ENCODE measurements at regions not wholly inside any gene's neighbourhood (a gene's known extent, or its start where the extent isn't known, plus 50 kb on each side); places are given as distances from the start of the nearest gene placed in this dataset.
"Not testable (repeated sequence)": the region's sequence is repeated elsewhere in the genome, so short reads cannot be mapped to it uniquely, and the experiment has no call there.

DNA sequence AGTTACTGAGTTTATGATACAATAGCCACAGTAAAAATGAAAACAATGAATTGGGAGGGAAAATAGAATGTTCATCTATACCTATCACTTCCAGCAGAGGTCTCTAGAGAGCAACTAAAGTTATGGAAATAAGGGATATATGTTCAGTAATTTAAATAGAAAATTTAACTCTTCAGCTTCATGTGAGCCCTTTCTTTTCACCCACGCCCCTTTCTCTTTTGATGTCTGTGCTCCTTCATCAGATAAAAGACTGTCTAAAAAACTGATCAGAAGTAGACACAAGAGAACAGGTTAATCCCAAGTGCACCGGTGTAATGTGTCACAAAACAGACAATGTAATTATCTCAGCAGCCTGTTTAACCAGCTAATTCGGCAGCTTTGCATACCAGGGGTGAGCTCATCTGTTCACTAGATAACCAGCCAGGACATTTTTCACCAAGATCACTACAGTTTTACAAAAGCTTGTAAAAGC is 238.5 kb upstream of the ERBB4 start:
- peak; percentile 12 for DNase-seq (ENCODE audit: low spot score)

DNA sequence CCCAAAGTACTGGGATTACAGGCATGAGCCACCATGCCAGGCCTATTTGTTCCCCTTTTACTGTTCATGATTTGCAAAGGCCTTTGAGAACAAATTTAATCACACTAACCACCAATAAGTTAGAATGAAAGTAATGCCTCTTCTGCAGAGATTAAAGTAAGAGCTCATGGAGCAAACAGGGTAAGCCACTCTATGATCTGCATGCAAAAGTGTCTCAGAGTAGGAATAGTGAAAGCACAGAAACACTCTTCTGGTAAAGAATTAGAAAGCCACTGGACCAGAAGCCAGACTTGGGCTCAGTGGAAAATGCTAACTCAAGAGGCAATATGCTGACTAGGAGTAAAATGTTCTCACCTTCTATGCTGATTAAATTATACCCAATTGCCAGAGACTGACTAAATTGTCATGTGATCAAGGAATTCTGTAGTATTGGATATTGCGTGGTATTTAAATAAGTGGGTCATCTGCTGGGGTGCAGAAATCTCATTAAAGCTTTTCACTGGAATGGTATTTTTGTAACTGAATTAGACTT is 235.3 kb upstream of the ERBB4 start:
- no peak for DNase-seq (ENCODE audit: low spot score)

GRCh38 chr2:212770240-212770639 is 231.6 kb upstream of the ERBB4 start:
- DNase-seq (ENCODE audit: low spot score), result no peak

- no peak for DNase-seq (ENCODE audit: low spot score)
Measured at GRCh38 chr2:212766921-212767320, 228.3 kb upstream of the ERBB4 start.

- no peak for DNase-seq (ENCODE audit: low spot score)
Measured at GRCh38 chr2:212752730-212753351, 214.2 kb upstream of the ERBB4 start.

GRCh38 chr2:212745359-212745758 is 206.8 kb upstream of the ERBB4 start:
- no peak for DNase-seq (ENCODE audit: low spot score)

DNA sequence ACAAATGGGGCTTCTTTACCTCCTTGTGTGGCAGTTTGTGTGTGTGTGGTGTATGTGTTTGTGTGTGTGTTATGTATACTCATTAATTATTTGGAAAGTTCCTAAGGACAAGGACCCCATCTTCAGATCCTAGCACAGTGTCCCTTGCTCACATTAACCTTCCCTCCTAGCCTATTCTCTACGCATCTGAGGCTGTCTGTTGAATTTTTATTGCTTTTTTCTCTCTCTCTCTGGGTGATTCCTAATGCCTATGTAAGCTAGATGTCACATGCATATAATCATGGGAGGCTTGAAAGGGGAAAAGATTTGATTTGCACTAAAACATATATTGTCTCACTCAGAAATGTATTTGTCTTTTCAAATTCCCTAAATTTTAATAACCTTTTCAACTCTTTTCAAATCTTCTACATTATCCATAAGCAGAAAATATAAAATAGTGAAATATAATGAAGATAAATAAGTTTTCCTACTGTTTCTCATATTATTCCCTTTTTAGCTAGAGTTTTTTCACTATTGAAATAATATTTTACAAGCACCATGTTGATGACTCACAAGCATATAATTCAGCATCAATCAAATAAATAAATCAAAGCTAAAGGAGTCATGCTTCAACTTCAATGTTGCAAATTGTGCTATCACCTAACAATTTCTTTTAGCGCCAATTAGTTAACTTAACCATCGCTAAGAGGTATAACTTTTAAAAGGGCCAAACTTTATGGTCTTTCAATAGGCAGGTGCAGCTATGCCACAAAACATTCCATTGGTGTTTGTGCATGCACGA is 199.0 kb upstream of the ERBB4 start:
- no peak for DNase-seq (ENCODE audit: low spot score)

DNA sequence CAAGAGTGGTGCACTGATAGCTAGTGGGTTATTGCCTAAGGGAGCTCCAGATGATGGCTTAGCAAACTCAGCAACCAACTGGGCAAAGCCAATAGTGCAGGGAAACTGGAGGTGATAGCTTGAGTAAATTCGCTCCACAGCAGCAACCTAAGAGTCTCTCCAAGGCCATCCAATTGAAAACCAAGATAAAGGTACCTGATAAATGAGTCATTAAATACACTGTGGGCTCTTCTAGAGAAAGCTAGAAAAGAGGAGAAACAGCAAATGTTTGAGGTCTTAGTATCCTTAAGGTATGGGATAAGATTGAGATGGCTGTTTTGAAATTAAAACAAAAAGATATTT is 197.8 kb upstream of the ERBB4 start:
- no peak for DNase-seq (ENCODE audit: low spot score)

GRCh38 chr2:212733273-212733672 is 194.7 kb upstream of the ERBB4 start:
- no peak for DNase-seq (ENCODE audit: low spot score)

DNA sequence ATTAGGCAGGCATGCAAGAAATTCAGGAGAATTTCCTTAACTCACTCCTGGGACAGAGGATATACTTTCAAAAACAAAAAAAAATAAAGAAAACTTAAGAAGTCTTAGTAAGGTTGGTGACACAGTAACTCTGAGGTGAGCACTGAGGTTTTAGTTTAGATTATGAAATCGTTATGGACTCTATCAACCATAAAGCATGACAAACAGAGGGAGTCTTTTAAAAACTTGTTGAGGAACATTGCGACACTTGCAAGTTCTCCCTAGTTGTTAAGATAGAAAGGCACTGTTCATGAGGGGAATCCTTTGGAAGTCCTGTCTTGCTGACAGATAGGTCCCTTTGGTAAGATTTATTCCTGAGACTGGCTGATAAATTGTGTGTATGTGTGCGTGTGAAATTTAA is 194.3 kb upstream of the ERBB4 start:
- no peak for DNase-seq (ENCODE audit: low spot score)

GRCh38 chr2:212730994-212731393 is 192.4 kb upstream of the ERBB4 start:
- no peak for DNase-seq (ENCODE audit: low spot score)

GRCh38 chr2:212728717-212729116 is 190.1 kb upstream of the ERBB4 start:
- no peak for DNase-seq (ENCODE audit: low spot score)

- DNase-seq (ENCODE audit: low spot score), result no peak
Measured at GRCh38 chr2:212727751-212728150, 189.1 kb upstream of the ERBB4 start.

- no peak for DNase-seq (ENCODE audit: low spot score)
Measured at GRCh38 chr2:212726403-212726802, 187.8 kb upstream of the ERBB4 start.

GRCh38 chr2:212725180-212725579 is 186.6 kb upstream of the ERBB4 start:
- no peak for DNase-seq (ENCODE audit: low spot score)

- no peak for DNase-seq (ENCODE audit: low spot score)
Measured at GRCh38 chr2:212723226-212723625, 184.6 kb upstream of the ERBB4 start.

DNA sequence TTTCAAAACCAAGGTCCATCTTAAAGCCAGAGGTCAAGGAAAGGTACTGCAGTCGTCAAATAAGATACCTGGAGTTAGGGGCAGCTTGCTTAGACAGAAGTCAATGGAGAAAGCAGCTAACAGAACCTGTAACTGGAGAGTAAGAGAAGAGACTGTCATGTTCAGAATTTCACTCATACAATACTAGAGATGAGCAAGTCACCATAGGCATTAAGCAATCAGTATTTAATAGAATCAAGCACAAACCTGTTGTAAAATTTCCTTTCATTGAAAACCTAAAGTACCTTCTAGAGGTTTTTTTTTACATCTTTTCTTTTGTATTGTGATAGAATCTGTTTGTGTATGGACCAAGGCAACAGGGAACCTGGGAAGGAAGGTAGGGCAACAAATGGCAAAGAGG is 183.4 kb upstream of the ERBB4 start:
- no peak for DNase-seq (ENCODE audit: low spot score)

DNA sequence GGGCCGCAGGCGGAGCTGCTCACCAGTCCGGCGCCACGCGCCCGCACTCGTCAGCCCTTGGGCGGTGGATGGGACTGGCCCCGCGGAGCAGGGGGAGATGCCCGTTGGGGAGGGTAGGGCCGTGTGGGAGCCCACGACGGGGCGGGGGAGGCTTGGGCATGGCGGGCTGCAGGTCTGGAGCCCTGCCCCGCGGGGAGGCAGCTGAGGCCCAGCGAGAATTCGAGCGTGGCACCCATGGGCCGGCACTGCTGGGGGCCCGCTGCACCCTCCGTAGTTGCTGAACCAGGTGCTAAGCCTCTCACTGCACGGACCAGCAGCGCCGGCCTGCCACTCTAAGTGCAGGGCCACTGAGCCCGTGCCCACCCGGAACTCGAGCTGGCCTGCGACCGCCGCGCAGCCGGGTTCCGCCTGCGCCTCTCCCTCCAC is 182.4 kb upstream of the ERBB4 start:
- no peak for DNase-seq (ENCODE audit: low spot score)

DNA sequence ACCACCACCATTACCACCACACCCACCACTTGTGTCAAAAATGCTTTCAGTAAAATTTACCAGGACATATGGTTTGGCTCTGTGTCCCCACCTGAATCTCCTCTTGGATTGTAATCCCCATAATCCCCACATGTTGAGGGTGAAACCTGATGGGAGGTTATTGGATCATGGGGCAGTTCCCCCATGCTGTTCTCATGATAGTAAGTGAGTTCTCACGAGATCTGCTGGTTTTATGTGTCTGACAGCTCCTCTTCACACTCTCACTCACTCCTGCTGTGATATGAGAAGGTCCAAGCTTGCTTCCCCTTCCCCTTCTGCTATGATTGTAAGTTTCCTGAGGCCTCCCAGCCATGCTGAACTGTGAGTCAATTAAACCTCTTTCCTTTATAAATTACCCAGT is 176.8 kb upstream of the ERBB4 start:
- not testable (repeated sequence) for DNase-seq (ENCODE audit: low spot score)

DNA sequence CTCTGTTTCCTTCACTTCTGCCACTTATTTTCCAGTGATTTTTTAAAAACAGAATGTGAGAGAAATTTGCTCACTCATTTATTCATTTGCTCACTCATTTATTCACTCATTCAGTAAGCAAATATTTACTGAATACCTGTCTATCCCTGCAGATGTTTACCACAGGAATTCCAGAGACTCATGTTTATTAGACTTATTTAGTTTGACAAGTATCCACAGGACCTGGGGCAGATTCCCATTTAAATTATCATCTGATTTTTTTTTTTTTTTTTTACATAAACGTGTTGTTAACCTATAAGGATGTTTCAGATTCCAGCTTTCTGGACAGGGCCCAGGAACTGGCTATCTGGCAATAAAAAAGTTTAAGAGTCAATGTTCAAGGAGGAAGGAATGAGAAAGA is 175.1 kb upstream of the ERBB4 start:
- DNase-seq (ENCODE audit: low spot score), result no peak

- DNase-seq (ENCODE audit: low spot score), result no peak
Measured at GRCh38 chr2:212712991-212713390, 174.4 kb upstream of the ERBB4 start.

DNA sequence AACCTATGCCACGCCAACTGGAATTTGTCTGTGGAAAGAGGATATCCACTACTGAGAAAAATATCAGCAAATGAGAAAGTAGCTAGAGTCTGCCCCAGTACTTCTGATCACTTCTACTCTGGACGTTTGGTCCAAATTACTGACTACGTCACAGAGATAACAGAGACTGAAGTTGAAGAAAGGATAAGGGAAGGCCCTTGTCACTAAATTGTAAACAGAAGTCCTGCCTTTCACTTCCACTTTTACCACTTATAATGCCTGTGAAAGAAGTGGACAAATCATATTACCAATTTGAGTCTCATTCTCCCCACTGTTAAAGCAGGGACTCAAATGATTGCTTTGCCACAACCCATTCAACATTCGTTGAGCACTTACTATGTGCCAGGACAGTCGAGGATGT is 173.9 kb upstream of the ERBB4 start:
- DNase-seq (ENCODE audit: low spot score), result no peak

GRCh38 chr2:212711856-212712255 is 173.3 kb upstream of the ERBB4 start:
- no peak for DNase-seq (ENCODE audit: low spot score)

DNA sequence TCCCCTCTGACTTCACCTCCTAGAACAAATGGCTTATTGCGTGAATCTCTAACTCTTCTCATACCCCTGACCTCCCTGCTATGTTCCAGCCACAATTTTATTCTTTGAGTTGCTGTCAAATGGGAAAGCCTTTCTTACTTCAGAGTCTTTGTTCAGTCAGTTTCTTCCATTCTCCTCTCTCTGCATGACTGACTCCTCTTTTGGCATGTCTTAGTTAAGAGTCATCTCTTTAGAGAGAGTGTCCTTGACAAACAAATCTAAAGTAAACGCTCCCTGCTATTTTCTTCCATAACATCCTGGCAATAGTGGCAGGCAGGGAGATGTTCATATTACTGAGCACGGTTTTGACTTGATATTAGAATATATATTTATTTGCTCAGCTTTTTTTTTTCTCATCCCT is 170.7 kb upstream of the ERBB4 start:
- no peak for DNase-seq (ENCODE audit: low spot score)
